AG09319 (cell line): ENCODE measurements at regions not wholly inside any gene's neighbourhood (a gene's known extent, or its start where the extent isn't known, plus 50 kb on each side); places are given as distances from the start of the nearest gene placed in this dataset.

Experiments
- DNase-seq: peaks from one replicate; pipeline ENCODE4 v3.0.0-alpha.2; 2010; ENCODE audit warnings: low read depth; ENCODE audit errors: extremely low read depth
- TF ChIP-seq, protein P1 (sequence below): IDR thresholded peaks from 2 replicates; pipeline ENCODE4 v1.5.1; 2011; ENCODE audit warnings: low read depth, mild to moderate bottlenecking, inconsistent platforms, low read length, moderate library complexity

DNA sequence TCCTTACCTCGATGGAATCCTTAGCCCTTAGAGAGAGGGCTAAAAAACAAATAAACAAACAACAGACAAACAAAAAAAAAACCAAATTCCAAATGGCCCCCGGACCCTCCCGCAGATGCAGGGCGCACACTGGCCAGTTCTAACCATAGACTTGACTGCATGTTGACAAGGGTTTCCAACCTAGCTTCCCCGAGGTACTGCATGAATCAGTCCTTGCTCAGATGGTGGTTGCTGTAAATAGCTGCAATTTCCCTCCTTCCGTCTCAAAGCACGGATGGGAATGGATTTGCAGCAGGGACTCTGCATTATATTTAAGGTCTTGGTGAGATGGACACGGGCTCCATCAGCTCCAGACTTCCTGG lies 162.8 kb downstream of the CD47 start:
- TF ChIP-seq, protein P1, sequence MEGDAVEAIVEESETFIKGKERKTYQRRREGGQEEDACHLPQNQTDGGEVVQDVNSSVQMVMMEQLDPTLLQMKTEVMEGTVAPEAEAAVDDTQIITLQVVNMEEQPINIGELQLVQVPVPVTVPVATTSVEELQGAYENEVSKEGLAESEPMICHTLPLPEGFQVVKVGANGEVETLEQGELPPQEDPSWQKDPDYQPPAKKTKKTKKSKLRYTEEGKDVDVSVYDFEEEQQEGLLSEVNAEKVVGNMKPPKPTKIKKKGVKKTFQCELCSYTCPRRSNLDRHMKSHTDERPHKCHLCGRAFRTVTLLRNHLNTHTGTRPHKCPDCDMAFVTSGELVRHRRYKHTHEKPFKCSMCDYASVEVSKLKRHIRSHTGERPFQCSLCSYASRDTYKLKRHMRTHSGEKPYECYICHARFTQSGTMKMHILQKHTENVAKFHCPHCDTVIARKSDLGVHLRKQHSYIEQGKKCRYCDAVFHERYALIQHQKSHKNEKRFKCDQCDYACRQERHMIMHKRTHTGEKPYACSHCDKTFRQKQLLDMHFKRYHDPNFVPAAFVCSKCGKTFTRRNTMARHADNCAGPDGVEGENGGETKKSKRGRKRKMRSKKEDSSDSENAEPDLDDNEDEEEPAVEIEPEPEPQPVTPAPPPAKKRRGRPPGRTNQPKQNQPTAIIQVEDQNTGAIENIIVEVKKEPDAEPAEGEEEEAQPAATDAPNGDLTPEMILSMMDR, result no peak
- DNase-seq, result no peak

DNA sequence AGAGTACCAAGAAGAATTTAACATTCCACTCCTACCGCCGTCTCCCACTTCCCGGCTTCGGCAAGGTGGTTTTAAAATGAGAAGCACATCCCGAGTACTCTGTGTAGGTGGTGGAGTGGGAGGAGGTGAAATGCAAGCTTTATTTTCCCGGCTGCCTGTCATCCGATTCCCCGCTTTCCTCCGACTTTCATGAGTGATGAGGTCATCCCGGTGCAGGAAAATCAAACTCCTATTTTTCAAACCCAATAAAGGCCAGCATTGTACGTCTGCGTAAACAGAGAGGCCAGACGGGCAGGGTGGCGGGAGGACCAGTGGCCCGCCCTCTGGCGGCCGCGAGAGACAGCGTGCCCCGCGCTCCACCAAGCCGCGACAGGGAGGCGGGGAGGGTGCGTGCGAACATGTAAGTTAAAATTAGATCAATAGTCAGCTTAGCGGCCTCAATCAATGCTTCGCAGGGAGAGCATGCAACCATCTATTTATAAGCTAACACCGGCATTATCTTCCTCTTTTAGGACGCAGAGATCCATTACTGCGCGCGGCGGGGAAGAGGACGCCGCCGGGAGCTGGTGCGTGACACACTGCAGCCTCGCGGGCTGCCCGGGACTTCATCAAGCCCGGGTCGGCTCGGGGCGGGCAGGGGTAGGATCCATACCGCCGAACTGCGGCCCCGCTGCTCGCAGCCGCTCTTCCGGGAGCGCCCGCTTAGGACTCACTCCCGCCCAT lies 163.3 kb downstream of the CD47 start:
- peak; percentile 29 for DNase-seq
- TF ChIP-seq, protein P1, result peak; percentile 94

GRCh38 chr3:107925851-107926250 lies 165.0 kb downstream of the CD47 start:
- TF ChIP-seq, protein P1, result no peak

DNA sequence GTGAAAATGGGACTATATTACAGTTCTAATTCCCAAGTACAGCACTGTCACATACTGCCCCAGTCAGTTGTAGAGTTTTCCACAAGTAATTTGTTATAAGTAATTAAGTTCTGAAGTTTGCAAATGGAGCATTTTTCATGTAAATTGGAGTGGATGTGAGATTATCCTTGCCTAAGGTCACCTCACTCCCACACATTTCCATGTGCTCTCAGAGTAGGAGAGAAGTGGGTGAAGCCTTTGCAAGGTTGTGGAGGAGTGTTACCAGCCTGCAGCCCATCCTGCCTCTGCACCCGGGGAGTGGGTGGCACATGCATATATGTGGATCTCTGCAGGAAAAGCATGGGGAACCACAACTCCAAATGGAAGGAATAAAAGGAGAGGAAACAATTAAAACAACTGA lies 169.8 kb downstream of the CD47 start:
- DNase-seq, result no peak
- TF ChIP-seq, protein P1, result no peak

More at GRCh38 chr3:107925851-107926250, 165.0 kb downstream of the CD47 start:
- no peak for DNase-seq

DNA sequence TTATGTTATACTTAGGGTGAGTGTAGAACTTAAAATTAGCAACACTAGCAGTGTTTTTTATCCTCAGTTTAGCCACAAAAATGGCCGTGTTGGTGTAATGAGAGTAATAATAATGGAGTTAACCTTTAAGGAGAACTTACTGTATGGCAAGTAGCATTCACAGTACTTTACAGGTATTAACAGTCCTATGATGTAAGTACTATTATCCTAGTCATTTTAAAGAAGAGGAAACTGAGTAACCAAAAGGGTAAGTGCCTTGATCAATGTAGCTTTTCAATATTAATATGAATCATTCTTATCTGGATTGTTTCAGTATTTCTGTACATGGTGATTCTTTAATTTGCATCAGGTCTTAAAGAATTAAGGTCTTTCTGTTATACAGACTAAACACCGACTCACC lies 170.3 kb downstream of the CD47 start:
- TF ChIP-seq, protein P1, result no peak
- DNase-seq, result no peak

- TF ChIP-seq, protein P1, result no peak
- no peak for DNase-seq
These were observed 171.6 kb downstream of the CD47 start for GRCh38 chr3:107919239-107919638.

- no peak for DNase-seq
- TF ChIP-seq, protein P1, result no peak
These were observed 174.7 kb downstream of the CD47 start for GRCh38 chr3:107916171-107916570.
